UCSD-AML1 (cell line): ENCODE measurements at regions not wholly inside any gene's neighbourhood (a gene's known extent, or its start where the extent isn't known, plus 50 kb on each side); places are given as distances from the start of the nearest gene placed in this dataset.

ENCODE experiments used
- DNase-seq: peaks from one replicate; lab custom pipeline; 2025; ENCODE audit not compliant: unreplicated experiment; lab: John Stamatoyannopoulos, UW

DNA sequence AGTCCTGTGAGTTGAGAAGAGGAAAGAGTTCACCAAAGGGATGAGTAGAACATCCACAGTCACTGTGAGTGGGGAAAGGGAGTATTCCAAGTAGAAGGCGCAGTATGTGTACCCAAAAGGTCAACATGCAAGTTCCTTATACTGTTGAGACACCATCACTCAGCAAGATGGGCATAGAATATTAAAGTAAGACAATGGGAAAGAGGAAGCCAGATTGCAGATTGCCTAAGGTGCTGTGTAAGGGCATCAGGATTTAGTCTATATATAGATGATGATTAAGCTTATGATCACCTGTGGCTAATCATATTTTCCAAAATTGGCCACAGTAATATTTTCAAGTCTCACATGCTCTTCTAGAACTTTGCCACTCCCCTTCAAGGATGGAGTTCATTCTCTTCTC lies 120.1 kb upstream of the CAMK1G start:
- DNase-seq = no peak

DNA sequence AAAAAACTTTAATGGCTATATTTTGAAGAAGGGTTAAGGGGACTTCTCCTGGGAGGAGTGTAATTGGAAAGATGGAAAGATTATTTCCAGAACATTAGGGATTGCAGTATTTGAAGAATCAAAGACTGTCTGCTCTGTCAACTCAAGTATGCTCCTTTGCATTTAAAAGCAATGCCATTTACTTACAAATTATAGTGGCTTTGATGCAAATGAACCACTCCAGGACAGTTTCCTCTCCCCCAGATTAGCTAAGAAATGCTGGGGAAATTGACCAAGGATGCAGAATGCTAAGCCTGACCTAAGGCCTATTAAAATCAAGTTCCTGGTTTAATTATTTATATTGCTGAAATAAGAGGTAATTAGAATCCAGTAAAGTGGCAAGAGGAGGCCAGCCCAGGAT lies 110.5 kb upstream of the CAMK1G start:
- no peak for DNase-seq

DNA sequence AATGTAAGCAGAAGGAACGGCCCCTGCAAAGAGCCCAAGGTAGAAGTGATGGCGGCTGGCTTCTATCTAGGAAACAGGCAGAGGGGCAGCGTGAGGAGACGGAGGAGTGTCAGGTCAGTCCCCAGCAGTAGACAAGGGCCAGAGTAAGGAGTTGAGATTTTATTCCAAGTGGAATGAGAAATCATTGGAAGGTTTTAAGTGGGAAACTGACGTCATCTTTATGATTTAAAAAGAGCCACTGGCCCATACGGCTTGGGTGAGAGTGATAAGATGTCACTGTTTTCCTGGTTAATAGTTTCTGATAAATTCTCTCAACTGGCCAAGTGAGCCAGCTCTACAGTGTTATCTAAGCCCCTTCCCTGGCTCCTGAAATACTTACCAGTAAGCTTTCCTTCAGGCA lies 103.2 kb upstream of the CAMK1G start:
- DNase-seq = no peak

DNA sequence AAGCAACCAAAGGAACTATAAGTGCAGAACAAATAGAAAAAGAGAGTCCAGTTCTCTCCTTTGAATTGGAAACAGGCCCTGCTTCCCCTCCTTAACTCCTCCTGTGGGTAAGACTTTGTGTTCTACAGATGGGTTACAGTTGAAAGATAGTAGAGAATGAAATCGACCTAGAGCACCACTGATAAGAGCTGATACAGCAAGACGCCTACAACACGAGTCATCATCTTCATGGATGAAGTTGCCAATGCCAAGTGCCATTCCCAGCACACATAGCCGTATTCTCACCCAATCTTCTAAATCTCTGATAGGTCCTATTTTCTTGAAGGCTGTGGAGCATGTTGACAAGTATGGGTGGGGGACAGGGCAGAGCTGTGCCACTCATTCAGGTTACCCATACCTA lies 99.8 kb upstream of the CAMK1G start:
- DNase-seq = no peak

- no peak for DNase-seq
Measured at GRCh38 chr1:209484429-209484828, 99.1 kb upstream of the CAMK1G start.

GRCh38 chr1:209485167-209485566 lies 98.3 kb upstream of the CAMK1G start:
- DNase-seq = no peak

DNA sequence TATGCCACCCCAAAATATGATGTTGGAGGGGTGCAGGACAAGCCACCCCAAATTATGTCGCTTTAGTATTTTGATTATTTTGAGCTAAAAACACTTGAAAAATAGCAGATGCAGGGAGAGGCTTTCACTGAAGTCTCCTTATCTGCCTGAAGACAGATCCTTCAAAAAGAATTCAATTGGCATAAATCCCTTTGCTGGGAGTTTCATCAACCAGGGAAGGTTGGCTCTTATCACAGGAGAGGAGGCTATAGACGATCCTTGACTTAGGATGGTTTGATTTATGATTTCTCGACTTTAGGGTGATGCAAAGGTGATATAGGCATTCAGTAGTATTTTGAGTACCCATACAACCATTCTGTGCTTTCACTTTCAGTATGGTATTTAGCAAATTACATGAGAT lies 97.8 kb upstream of the CAMK1G start:
- DNase-seq = no peak

GRCh38 chr1:209486861-209487593 lies 96.5 kb upstream of the CAMK1G start:
- DNase-seq = no peak

DNA sequence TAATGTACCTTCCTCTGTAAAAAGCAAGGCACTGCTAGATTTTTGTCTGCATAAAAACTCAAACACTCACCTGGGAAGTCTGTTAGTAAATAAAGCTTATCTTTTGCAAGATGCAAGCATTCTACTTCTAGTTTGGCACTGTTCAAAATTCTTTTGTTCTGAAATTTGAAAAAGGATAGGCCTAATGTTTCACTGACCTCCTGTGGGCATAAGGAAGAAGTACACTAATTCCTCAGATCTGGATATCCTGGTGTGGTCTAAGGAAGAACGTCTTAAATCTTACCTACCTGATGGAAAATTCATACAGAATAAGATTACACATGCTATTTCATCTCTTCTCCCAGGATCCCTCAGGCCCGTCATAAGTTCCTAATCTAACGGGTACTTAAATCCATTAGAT lies 93.5 kb upstream of the CAMK1G start:
- DNase-seq = no peak

- DNase-seq = no peak
Measured at GRCh38 chr1:209491031-209491430, 92.5 kb upstream of the CAMK1G start.

GRCh38 chr1:209491496-209491895 lies 92.0 kb upstream of the CAMK1G start:
- no peak for DNase-seq

DNA sequence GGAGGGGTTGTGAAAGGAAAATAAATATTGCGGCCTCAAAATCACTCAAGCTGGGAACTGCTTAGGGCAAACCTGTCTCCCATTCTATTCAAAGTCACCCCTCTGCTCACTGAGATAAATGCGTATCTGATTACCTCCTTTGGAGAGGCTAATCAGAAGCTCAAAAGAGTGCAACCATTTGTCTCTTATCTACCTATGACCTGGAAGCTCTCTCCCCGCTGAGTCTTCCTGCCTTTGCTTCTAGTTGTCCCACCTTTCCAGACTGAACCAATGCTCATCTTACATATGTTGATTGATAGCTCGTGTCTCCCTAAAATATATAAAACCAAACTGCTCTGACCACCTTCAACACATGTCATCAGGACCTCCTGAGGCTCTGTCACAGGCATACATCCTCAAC lies 91.6 kb upstream of the CAMK1G start:
- DNase-seq = no peak

- no peak for DNase-seq
Measured at GRCh38 chr1:209493559-209493958, 90.0 kb upstream of the CAMK1G start.

- no peak for DNase-seq
Measured at GRCh38 chr1:209497729-209498128, 85.8 kb upstream of the CAMK1G start.

DNA sequence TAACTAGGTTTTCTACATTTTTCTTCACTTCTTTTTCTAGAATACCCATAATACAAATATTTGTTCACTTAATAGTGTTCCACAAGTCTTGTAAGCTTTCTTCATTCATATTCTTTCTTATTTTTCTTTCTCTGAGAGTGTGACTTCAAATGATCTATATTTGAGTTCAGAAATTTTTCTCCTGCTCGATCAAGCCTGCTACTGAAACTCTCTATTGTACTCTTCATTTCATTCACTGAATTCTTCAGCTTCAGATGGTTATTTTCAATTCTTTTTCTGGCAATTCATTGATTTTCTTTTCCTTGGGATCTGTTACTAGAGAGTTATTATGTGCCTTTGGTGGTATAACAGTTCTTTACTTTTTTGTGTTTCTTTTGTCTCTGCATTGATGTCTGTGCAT lies 82.5 kb upstream of the CAMK1G start:
- DNase-seq = no peak

- no peak for DNase-seq
Measured at GRCh38 chr1:209503196-209503595, 80.3 kb upstream of the CAMK1G start.

GRCh38 chr1:209504571-209504970 lies 78.9 kb upstream of the CAMK1G start:
- no peak for DNase-seq

- no peak for DNase-seq
Measured at GRCh38 chr1:209505044-209505443, 78.5 kb upstream of the CAMK1G start.

- no peak for DNase-seq
Measured at GRCh38 chr1:209506101-209506500, 77.4 kb upstream of the CAMK1G start.

DNA sequence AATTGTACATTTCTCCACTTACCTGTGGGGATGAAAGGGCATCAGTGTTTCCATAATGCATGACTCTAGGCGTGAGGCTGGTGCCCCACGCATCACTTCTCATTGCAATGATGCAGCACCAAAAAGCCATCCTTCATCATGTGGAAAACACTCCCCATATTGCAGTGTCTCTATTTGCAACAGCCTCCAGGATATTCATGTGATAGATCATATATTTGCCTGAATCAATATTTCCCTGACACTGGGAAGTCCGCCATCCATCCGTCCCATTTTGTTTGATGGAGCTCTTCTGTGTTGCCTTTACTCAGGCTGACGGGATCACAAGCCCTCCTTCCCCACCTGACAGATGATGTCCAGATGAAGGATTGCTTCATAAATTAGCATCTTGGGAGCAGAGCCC lies 74.5 kb upstream of the CAMK1G start:
- DNase-seq = no peak

DNA sequence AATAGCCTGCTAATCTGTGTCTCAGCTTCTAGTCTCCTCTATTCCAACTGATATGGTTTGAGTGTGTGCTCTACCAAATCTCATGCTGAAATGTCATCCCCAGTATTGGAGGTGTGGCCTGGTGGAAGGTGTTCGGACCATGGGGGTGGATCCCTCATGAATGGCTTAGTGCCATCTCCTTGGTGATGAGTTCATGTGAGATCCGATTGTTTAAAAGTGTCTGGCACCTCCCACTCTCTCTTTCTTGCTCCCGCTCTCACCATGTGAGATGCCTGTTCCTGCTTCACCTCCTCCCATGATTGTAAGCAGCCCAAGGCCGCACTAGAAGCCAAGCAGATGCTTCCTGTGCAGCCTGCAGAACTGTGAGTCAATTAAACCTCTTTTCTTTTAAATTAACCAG lies 73.5 kb upstream of the CAMK1G start:
- DNase-seq = no peak

DNA sequence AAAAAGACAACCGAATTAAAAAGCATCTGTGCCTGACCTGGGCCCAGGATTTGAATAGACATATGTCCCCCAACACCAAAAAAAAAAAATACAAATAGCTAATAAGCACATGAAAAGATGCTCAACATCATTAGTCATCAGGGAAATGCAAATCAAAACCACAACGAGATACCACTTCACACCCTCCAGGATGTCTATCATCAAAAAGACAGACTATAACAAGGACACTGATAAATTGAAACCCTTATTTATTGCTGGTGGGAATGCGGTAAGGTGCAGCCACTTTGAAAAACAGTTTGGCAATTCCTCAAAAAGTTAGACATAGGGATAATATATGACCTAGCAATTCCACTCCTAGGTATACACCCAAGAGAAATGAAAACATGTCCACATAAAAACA lies 72.3 kb upstream of the CAMK1G start:
- no peak for DNase-seq

- DNase-seq = no peak
Measured at GRCh38 chr1:209512821-209513220, 70.7 kb upstream of the CAMK1G start.
